ENCODE measurements at regions not wholly inside any gene's neighbourhood (a gene's known extent, or its start where the extent isn't known, plus 50 kb on each side); places are given as distances from the start of the nearest gene placed in this dataset.
"Not testable (repeated sequence)": the region's sequence is repeated elsewhere in the genome, so short reads cannot be mapped to it uniquely, and the experiment has no call there.

GRCh38 chr10:109317746-109318366 is 605.5 kb downstream of the XPNPEP1 start:
- Histone ChIP-seq H3K9me2 (replicated peaks; ENCODE audit: insufficient read depth) (no peaks in the 10 kb centered on the region), H3K4me2 (no peak overlapping the region), H3K79me2 (no peaks in the 10 kb centered on the region), H3K4me1 (ENCODE audit: insufficient read depth) (no peaks in the 10 kb centered on the region), H3K27me3 (no peaks in the 10 kb centered on the region), H3K4me3 (no peak overlapping the region), H3K9me3 (ENCODE audit: low read depth) (no peaks in the 10 kb centered on the region), H3K27ac (no peak overlapping the region), H3K36me3 (replicated peaks; ENCODE audit: insufficient read depth, low read depth) (no peaks in the 10 kb centered on the region), H4K20me1 (ENCODE audit: insufficient read depth, poor library complexity, severe bottlenecking) (no peaks in the 10 kb centered on the region), H2AFZ (no peak overlapping the region)
- DNase-seq (ENCODE audit: low spot score), result no peak
- 81% methylated on average over 3 of the region's 3 CpGs for WGBS (ENCODE audit: low lambda C conversion rate, missing lambda C conversion rate)
- TF ChIP-seq EZH2 (IDR thresholded peaks at IDR 0.05; ENCODE audit: borderline replicate concordance), result no peak
- TF ChIP-seq CTCF (IDR thresholded peaks at IDR 0.05; ENCODE audit: poor library complexity), result no peak
- no peak for TF ChIP-seq EZH2phosphoT487 (IDR thresholded peaks at IDR 0.05; ENCODE audit: low read depth, severe bottlenecking, unreplicated experiment)

DNA sequence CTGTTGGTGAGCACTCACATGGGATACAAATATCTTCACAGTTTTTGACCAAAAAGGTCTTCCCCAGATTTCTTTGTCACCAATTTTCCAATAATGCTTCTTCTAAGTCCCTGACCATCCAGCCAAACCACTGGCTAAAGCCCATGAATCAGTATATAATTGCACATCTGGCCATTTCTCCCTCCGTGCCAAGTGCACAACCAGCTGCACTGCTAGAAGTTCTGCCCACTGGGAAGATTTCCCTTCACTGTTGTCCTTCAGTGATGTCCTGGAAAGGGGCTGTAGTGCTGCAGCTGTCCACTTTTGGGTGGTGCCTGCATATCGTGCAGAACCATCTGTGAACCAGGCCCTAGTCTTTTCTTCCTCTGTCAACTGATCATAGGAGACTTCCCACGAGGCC is 609.3 kb downstream of the XPNPEP1 start:
- H3K36me3 ChIP-seq (replicated peaks; ENCODE audit: insufficient read depth, low read depth); H3K4me1 ChIP-seq (ENCODE audit: insufficient read depth); H3K9me2 ChIP-seq (replicated peaks; ENCODE audit: insufficient read depth); H3K9me3 ChIP-seq (ENCODE audit: low read depth); H3K27ac ChIP-seq; H3K27me3 ChIP-seq; H2AFZ ChIP-seq; DNase-seq (ENCODE audit: low spot score); H4K20me1 ChIP-seq (ENCODE audit: insufficient read depth, poor library complexity, severe bottlenecking); H3K4me2 ChIP-seq; H3K79me2 ChIP-seq; H3K4me3 ChIP-seq: not testable (repeated sequence)
- 87% methylated on average over 3 of the region's 3 CpGs for WGBS (ENCODE audit: low lambda C conversion rate, missing lambda C conversion rate)

DNA sequence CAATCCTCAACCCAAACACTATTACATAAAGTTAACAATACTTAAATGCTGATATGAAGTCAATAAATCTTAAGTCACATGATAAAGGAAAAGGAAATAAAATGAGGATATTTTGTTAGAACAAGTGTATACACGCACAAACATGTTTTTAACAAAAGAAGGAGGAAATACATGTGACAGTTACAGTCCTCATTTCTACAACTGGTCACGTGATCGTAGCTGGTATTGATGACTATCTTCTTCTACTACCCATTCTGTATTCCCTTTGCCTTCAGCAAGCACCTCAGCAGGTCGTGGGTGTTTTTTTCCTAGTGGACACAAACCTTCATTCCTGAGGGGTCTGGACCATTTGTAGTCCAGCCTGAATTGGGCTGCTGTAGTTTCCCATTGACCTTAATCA is 610.8 kb downstream of the XPNPEP1 start:
- WGBS (ENCODE audit: low lambda C conversion rate, missing lambda C conversion rate), result 87% methylated on average over 4 of the region's 4 CpGs
- H3K4me2 ChIP-seq; H2AFZ ChIP-seq; H3K4me1 ChIP-seq (ENCODE audit: insufficient read depth); H3K9me2 ChIP-seq (replicated peaks; ENCODE audit: insufficient read depth); H3K4me3 ChIP-seq; H3K27ac ChIP-seq; H3K79me2 ChIP-seq; H4K20me1 ChIP-seq (ENCODE audit: insufficient read depth, poor library complexity, severe bottlenecking); H3K9me3 ChIP-seq (ENCODE audit: low read depth); H3K36me3 ChIP-seq (replicated peaks; ENCODE audit: insufficient read depth, low read depth); H3K27me3 ChIP-seq; DNase-seq (ENCODE audit: low spot score): not testable (repeated sequence)

- Histone ChIP-seq H4K20me1 (ENCODE audit: insufficient read depth, poor library complexity, severe bottlenecking) (no peaks in the 10 kb centered on the region), H3K9me2 (replicated peaks; ENCODE audit: insufficient read depth) (no peaks in the 10 kb centered on the region), H3K4me1 (ENCODE audit: insufficient read depth) (peaks cover 7% of the 10 kb centered on the region), H3K27me3 (no peaks in the 10 kb centered on the region), H3K4me2 (no peak overlapping the region), H3K27ac (no peak overlapping the region), H3K4me3 (no peak overlapping the region), H3K36me3 (replicated peaks; ENCODE audit: insufficient read depth, low read depth) (no peaks in the 10 kb centered on the region), H3K9me3 (ENCODE audit: low read depth) (no peaks in the 10 kb centered on the region), H3K79me2 (no peaks in the 10 kb centered on the region), H2AFZ (no peak overlapping the region)
- no peak for DNase-seq (ENCODE audit: low spot score)
- 78% methylated on average over 6 of the region's 6 CpGs for WGBS (ENCODE audit: low lambda C conversion rate, missing lambda C conversion rate)
- no peak for TF ChIP-seq EZH2 (IDR thresholded peaks at IDR 0.05; ENCODE audit: borderline replicate concordance)
- TF ChIP-seq CTCF (IDR thresholded peaks at IDR 0.05; ENCODE audit: poor library complexity), result no peak
- no peak for TF ChIP-seq EZH2phosphoT487 (IDR thresholded peaks at IDR 0.05; ENCODE audit: low read depth, severe bottlenecking, unreplicated experiment)
These were observed 614.3 kb downstream of the XPNPEP1 start for GRCh38 chr10:109308971-109309370.

DNA sequence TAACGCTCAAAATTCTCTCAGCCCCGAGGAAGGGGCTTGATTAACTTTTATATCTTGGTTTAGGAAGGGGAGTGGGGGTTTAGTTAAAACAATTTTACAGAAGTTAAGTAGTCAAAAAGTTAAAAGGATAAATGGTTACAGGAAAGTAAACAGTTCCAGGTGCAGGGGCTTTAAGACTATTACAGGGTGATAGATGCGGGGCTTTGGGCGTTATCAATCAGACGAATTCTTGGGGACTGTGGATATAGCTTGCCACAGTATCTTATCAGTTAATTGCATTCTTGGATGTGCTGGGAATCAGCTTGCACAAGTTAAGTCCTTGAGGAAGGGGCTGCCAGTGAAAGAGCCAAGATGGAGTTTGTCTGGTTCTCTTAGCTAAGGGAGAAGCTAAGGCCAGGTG is 616.2 kb downstream of the XPNPEP1 start:
- Histone ChIP-seq H3K4me2 (peak overlapping the region; percentile 41), H3K27ac (peak overlapping the region; percentile 49)
- H3K27me3 ChIP-seq; H3K4me1 ChIP-seq (ENCODE audit: insufficient read depth); H3K36me3 ChIP-seq (replicated peaks; ENCODE audit: insufficient read depth, low read depth); H4K20me1 ChIP-seq (ENCODE audit: insufficient read depth, poor library complexity, severe bottlenecking); H3K79me2 ChIP-seq; DNase-seq (ENCODE audit: low spot score); H3K9me3 ChIP-seq (ENCODE audit: low read depth); H2AFZ ChIP-seq; H3K9me2 ChIP-seq (replicated peaks; ENCODE audit: insufficient read depth); H3K4me3 ChIP-seq: not testable (repeated sequence)
- 19% methylated on average over 5 of the region's 5 CpGs for WGBS (ENCODE audit: low lambda C conversion rate, missing lambda C conversion rate)
